MM.1S (cell line): ENCODE measurements at regions not wholly inside any gene's neighbourhood (a gene's known extent, or its start where the extent isn't known, plus 50 kb on each side); places are given as distances from the start of the nearest gene placed in this dataset.
"Not testable (repeated sequence)": the region's sequence is repeated elsewhere in the genome, so short reads cannot be mapped to it uniquely, and the experiment has no call there.

Experiments
- DNase-seq: peaks from one replicate; pipeline ENCODE4 v3.0.0-alpha.2; 2015
- H2AFZ ChIP-seq: fragments of 300-600 bp; sonication (generic); 2 replicates; pipeline ENCODE4 v1.6.0; 2016; ENCODE audit warnings: antibody characterized with exemption, low read length
- H3F3A ChIP-seq: fragments of 300-600 bp; sonication (generic); 2 replicates; pipeline ENCODE4 v1.6.1; 2016; ENCODE audit warnings: mild to moderate bottlenecking, antibody characterized with exemption, low read length, moderate library complexity, mixed read lengths; ENCODE audit not compliant: insufficient read depth
- H3K27ac ChIP-seq: fragments of 300-600 bp; sonication (generic); 2 replicates; pipeline ENCODE4 v1.5.1; 2016; ENCODE audit warnings: mild to moderate bottlenecking, low read length
- H3K27me3 ChIP-seq: fragments of 300-600 bp; sonication (generic); replicated peaks from 2 replicates; pipeline ENCODE4 v1.6.0; 2016; ENCODE audit warnings: low read length; ENCODE audit not compliant: insufficient read depth
- H3K36me3 ChIP-seq: fragments of 300-600 bp; sonication (generic); replicated peaks from 2 replicates; pipeline ENCODE4 v1.6.1; 2016; ENCODE audit warnings: mild to moderate bottlenecking, low read length, mixed read lengths; ENCODE audit not compliant: insufficient read depth
- H3K4me1 ChIP-seq: fragments of 300-600 bp; sonication (generic); 2 replicates; pipeline ENCODE4 v1.6.1; 2016; ENCODE audit warnings: low read length, mixed read lengths
- H3K4me2 ChIP-seq: fragments of 300-600 bp; sonication (generic); 2 replicates; pipeline ENCODE4 v1.6.0; 2016; ENCODE audit warnings: low read depth, low read length
- H3K4me3 ChIP-seq: fragments of 300-600 bp; sonication (generic); 2 replicates; pipeline ENCODE4 v1.5.1; 2016; ENCODE audit warnings: low read length, mixed read lengths
- H3K79me2 ChIP-seq: fragments of 300-600 bp; sonication (generic); 2 replicates; pipeline ENCODE4 v1.6.1; 2016; ENCODE audit warnings: mixed run types, low read length, mixed read lengths
- H3K9ac ChIP-seq: fragments of 300-600 bp; sonication (generic); 2 replicates; pipeline ENCODE4 v1.6.1; 2016; ENCODE audit warnings: low read length, mixed read lengths
- H3K9me2 ChIP-seq: fragments of 300-600 bp; sonication (generic); replicated peaks from 2 replicates; pipeline ENCODE4 v1.6.1; 2016; ENCODE audit warnings: mild to moderate bottlenecking, low read length, mixed read lengths; ENCODE audit not compliant: insufficient read depth
- H3K9me3 ChIP-seq: fragments of 300-600 bp; sonication (generic); replicated peaks from 2 replicates; pipeline ENCODE4 v1.6.1; 2016; ENCODE audit warnings: mild to moderate bottlenecking, low read length, mixed read lengths; ENCODE audit not compliant: insufficient read depth
- H4K20me1 ChIP-seq: fragments of 300-600 bp; sonication (generic); 2 replicates; pipeline ENCODE4 v1.6.1; 2016; ENCODE audit warnings: mild to moderate bottlenecking, low read length, moderate library complexity, mixed read lengths; ENCODE audit not compliant: insufficient read depth
- EZH2 ChIP-seq: fragments of 300-600 bp; sonication (generic); optimal IDR thresholded peaks from 2 replicates; pipeline ENCODE3; 2017; ENCODE audit warnings: low read depth, mild to moderate bottlenecking, antibody characterized with exemption, low read length, mixed read lengths
- EZH2phosphoT487 ChIP-seq: fragments of 300-600 bp; sonication (generic); IDR thresholded peaks from 2 replicates; pipeline ENCODE4 v1.6.1; 2018; ENCODE audit warnings: antibody characterized with exemption, low read length
- TF ChIP-seq, protein P1 (sequence below): fragments of 300-600 bp; sonication (generic); IDR thresholded peaks from 2 replicates; pipeline ENCODE4 v1.5.1; 2016; ENCODE audit warnings: antibody characterized with exemption, low read length, mixed read lengths

DNA sequence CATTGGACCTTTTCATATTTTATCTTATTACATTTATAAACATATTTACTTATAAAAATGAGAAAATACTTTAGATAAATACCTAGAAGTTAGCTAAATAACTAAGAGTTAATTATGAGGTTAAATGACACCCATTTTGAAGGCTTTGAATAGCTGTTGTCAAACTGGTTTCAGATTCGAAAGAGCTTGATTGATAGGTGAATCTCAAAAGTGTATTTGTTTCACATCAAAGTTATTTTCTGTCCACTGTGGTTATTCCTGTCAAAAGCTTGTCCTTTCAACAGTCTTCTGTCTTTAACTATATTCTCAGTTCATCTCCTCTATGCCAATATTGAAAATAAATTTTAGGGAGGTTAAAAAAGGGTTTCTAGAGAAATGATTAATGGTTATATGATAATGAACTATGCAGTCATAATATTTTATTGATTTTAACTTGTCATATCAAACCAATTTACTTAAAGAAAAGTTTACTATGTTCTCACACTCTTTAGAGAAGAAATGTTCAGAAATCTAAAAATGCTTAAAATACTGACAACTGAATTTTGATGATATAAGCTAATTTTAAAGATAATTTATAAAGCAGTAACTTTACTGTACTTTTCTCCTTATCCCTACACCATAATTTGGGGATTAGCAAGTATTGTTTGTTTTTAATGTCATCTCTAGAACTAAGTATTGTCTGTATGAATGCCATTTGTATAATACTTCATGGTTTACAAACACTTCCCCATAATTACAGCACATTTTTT lies 72.0 kb upstream of the FOXP2 start:
- Histone ChIP-seq H3K9me2 (no peaks in the 10 kb centered on the region; the same call in 1 of the 2 replicates), H3K9ac (no peak overlapping the region), H4K20me1 (no peaks in the 10 kb centered on the region), H2AFZ (no peak overlapping the region), H3K27ac (peak overlapping the region; percentile 5; the same call in 1 of the 2 replicates), H3K4me3 (no peak overlapping the region), H3K9me3 (no peaks in the 10 kb centered on the region), H3K4me2 (peak overlapping the region; percentile 46), H3K79me2 (no peaks in the 10 kb centered on the region), H3K36me3 (no peaks in the 10 kb centered on the region), H3F3A (peaks cover 4% of the 10 kb centered on the region; the same call in 1 of the 2 replicates), H3K27me3 (no peaks in the 10 kb centered on the region), H3K4me1 (peaks cover 23% of the 10 kb centered on the region)
- DNase-seq, result peak; percentile 76
- TF ChIP-seq EZH2 (no peak), EZH2phosphoT487 (no peak)
- TF ChIP-seq, protein P1, sequence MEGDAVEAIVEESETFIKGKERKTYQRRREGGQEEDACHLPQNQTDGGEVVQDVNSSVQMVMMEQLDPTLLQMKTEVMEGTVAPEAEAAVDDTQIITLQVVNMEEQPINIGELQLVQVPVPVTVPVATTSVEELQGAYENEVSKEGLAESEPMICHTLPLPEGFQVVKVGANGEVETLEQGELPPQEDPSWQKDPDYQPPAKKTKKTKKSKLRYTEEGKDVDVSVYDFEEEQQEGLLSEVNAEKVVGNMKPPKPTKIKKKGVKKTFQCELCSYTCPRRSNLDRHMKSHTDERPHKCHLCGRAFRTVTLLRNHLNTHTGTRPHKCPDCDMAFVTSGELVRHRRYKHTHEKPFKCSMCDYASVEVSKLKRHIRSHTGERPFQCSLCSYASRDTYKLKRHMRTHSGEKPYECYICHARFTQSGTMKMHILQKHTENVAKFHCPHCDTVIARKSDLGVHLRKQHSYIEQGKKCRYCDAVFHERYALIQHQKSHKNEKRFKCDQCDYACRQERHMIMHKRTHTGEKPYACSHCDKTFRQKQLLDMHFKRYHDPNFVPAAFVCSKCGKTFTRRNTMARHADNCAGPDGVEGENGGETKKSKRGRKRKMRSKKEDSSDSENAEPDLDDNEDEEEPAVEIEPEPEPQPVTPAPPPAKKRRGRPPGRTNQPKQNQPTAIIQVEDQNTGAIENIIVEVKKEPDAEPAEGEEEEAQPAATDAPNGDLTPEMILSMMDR, result no peak

DNA sequence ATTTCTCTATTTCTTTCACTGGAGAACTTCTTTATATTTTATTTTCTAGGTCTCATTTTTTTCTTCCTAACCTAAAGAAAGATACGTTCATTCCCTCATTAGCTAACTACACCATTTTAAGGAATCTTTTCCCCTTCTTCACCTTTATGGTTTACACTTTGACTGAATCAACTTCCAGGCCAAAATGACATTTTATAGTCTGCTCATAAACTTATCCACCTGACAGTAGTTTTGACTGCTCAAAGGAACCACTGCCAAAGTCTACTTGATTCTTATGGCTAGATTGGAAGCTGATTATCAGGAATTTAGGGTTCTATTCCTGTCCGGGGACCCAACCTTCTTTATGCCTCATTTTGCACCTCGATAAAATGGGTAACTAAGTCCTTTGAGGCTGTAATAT lies 73.0 kb upstream of the FOXP2 start:
- Histone ChIP-seq H3K4me1 (peaks cover 23% of the 10 kb centered on the region), H3K9me2 (no peaks in the 10 kb centered on the region), H3K4me3 (no peak overlapping the region), H3K4me2 (no peak overlapping the region), H3K27me3 (no peaks in the 10 kb centered on the region), H3K9ac (no peak overlapping the region), H3K9me3 (no peaks in the 10 kb centered on the region), H3K36me3 (no peaks in the 10 kb centered on the region), H3K79me2 (no peaks in the 10 kb centered on the region), H3F3A (peaks cover 4% of the 10 kb centered on the region; the same call in 1 of the 2 replicates), H4K20me1 (no peaks in the 10 kb centered on the region), H3K27ac (no peak overlapping the region), H2AFZ (no peak overlapping the region)
- no peak for DNase-seq
- TF ChIP-seq, protein P1, result no peak
- TF ChIP-seq EZH2 (no peak), EZH2phosphoT487 (no peak)

DNA sequence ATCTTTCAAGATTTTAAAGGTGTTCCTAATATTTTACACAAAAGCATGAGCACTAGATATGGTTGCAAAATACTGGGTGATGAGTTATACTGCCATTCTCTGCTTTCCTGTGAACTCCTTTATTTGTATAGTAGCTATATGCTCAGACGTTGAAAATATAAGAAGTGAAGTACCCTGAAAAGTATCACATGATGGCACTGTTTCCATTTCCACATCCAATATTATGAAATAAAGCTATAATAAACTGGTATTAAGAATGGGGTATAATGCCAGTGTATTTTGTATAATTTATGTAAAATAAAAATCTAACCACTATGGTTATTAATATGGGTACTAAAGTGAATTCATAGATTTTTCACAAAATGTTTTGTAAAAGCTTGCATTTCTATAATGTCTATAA lies 79.6 kb upstream of the FOXP2 start:
- no peaks in the 10 kb centered on the region for H3K27me3 ChIP-seq
- no peak overlapping the region for H3K4me3 ChIP-seq
- no peaks in the 10 kb centered on the region for H3K9me2 ChIP-seq
- H2AFZ ChIP-seq, result no peak overlapping the region
- H3K9me3 ChIP-seq, result no peaks in the 10 kb centered on the region
- no peak overlapping the region for H3K27ac ChIP-seq
- H3K4me1 ChIP-seq, result no peaks in the 10 kb centered on the region
- H3K79me2 ChIP-seq, result no peaks in the 10 kb centered on the region
- no peak overlapping the region for H3K4me2 ChIP-seq
- no peaks in the 10 kb centered on the region for H4K20me1 ChIP-seq
- TF ChIP-seq EZH2 (no peak), EZH2phosphoT487 (no peak)
- TF ChIP-seq, protein P1, result no peak
- H3F3A ChIP-seq, result no peaks in the 10 kb centered on the region
- no peak for DNase-seq
- H3K36me3 ChIP-seq, result no peaks in the 10 kb centered on the region
- no peak overlapping the region for H3K9ac ChIP-seq

DNA sequence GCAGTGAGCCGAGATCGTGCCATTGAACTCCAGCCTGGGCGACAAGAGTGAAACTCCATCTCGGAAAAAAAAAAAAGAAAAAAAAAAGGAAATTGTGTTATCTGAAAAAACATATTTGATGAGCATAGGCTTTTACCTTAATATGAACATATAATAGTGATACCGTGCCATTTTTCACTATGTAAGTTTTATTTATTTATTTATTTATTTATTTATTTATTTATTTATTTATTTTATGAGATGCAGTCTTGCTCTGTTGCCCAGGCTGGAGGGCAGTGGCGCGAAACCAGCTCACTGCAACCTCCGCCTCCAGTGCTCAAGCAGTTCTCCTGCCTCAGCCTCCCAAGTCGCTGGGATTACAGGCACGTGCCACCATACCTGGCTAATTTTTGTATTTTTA lies 85.2 kb upstream of the FOXP2 start:
- not testable (repeated sequence) for H3K27me3 ChIP-seq, H3K79me2 ChIP-seq, H3K27ac ChIP-seq

More for the DNA sequence above, 85.2 kb upstream of the FOXP2 start:
- not testable (repeated sequence) for H3K4me1 ChIP-seq, H3F3A ChIP-seq, H3K9me2 ChIP-seq, H3K36me3 ChIP-seq, H3K9me3 ChIP-seq, H4K20me1 ChIP-seq, DNase-seq, H3K9ac ChIP-seq, H3K4me3 ChIP-seq, H3K4me2 ChIP-seq, H2AFZ ChIP-seq
